AG04449 (cell line): ENCODE measurements at regions not wholly inside any gene's neighbourhood (a gene's known extent, or its start where the extent isn't known, plus 50 kb on each side); places are given as distances from the start of the nearest gene placed in this dataset.

Experiments used
- CTCF ChIA-PET: fragments of 350-600 bp; formaldehyde crosslinking; extraction: SDS; loops from one replicate; lab custom pipeline; 2021; ENCODE audit warnings: antibody characterized with exemption; lab: Yijun Ruan, JAX
- POLR2A ChIA-PET: fragments of 400-600, 350-600 bp; formaldehyde crosslinking; extraction: SDS; loops from one replicate; lab custom pipeline; 2020; ENCODE audit warnings: antibody characterized with exemption, inconsistent platforms; lab: Yijun Ruan, JAX
- DNase-seq: peaks from one replicate; pipeline ENCODE4 v3.0.0-alpha.2; 2010; ENCODE audit warnings: low read depth, low spot score
- H3K4me3 ChIP-seq: 2 replicates; pipeline ENCODE4 v1.5.1; 2011; ENCODE audit warnings: low read depth, mild to moderate bottlenecking, control low read depth, low read length
- TF ChIP-seq, protein P1 (sequence below): IDR thresholded peaks from one replicate; pipeline ENCODE4 v1.5.1; 2011; ENCODE audit warnings: mild to moderate bottlenecking, moderate library complexity, low read length, control low read depth, inconsistent platforms; ENCODE audit not compliant: insufficient read depth; ENCODE audit errors: missing control alignments

DNA sequence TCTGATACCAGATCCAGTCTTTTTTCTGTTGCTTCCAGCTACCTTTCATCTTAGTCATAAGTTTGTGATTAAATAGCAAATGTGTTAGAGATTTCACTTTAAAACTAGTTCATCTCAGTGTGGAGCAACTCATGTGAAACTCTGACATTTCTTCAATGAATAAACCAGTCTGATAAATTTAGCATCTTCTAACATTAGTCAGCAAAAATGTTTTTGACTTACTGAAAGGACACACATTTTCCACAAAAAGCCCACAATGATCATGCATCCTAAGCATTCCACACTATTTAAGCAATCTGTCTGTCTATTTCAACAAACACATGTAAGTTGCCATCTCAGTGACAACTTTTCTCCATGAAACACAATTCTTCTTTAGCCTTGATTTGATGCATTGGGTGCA is 222.2 kb upstream of the SLC35B3 start:
- POLR2A ChIA-PET = no interaction called here
- CTCF ChIA-PET = no interaction called here
- TF ChIP-seq, protein P1, sequence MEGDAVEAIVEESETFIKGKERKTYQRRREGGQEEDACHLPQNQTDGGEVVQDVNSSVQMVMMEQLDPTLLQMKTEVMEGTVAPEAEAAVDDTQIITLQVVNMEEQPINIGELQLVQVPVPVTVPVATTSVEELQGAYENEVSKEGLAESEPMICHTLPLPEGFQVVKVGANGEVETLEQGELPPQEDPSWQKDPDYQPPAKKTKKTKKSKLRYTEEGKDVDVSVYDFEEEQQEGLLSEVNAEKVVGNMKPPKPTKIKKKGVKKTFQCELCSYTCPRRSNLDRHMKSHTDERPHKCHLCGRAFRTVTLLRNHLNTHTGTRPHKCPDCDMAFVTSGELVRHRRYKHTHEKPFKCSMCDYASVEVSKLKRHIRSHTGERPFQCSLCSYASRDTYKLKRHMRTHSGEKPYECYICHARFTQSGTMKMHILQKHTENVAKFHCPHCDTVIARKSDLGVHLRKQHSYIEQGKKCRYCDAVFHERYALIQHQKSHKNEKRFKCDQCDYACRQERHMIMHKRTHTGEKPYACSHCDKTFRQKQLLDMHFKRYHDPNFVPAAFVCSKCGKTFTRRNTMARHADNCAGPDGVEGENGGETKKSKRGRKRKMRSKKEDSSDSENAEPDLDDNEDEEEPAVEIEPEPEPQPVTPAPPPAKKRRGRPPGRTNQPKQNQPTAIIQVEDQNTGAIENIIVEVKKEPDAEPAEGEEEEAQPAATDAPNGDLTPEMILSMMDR = no peak

DNA sequence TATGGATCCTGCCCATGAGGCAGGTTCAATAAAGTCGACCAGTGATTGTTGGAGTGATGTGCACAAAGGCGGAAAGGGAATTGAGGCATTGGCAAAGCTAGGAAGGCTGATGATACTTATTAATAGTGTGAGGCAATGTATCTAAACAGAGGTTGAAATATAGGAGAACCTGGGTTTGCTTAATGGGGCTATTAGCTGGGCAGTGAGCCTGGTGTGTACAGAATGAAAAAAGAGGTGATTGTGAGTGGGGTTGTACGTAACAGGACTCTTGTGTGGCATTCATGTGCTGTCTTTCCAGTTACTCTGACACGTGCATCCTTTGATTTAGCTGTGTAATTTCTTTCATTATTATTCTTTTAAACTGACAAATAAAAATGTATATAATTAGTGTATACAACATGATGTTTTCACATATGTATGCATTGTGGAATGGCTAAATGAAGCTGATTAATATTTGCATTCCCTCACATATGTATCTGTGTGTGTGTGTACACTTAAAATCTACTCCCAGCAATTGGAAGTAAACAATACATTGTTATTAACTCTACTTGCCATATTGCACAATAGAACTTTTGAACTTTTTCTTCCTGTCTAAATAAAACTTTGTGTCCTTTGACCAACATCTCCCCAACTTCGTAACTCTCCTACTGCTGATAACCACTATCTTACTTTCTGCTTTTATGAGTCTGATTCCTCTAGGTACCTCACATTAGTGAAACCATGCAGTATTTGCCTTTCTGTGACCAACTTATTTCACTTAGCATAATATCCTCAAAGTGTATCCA is 220.5 kb upstream of the SLC35B3 start:
- ChIA-PET CTCF (no interaction called here), POLR2A (no interaction called here)
- no peak overlapping the region for H3K4me3 ChIP-seq
- DNase-seq = no peak
- TF ChIP-seq, protein P1 = no peak

More for the DNA sequence above, 222.2 kb upstream of the SLC35B3 start:
- no peak overlapping the region for H3K4me3 ChIP-seq
- DNase-seq = no peak

DNA sequence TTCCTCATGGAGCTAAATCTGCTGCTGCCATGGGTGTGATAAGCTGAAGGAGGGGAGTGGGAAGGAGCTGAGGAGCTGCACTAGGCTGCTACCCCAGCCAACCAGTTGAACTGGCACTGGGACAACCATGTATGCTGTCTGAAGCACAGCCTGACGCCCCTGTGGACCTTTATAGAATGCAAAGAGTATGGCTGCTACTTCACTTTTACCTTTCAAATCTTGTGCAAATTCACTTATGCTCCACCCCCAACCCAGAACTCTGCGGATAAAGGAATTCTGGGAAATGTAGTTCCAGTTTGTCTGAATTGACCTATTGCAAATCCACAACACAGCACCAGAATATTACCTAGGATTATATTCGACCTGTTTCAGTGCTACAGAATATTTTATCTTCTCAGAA is 217.4 kb upstream of the SLC35B3 start:
- H3K4me3 ChIP-seq = no peak overlapping the region
- ChIA-PET CTCF (no interaction called here), POLR2A (no interaction called here)
- TF ChIP-seq, protein P1 = no peak
- DNase-seq = no peak

DNA sequence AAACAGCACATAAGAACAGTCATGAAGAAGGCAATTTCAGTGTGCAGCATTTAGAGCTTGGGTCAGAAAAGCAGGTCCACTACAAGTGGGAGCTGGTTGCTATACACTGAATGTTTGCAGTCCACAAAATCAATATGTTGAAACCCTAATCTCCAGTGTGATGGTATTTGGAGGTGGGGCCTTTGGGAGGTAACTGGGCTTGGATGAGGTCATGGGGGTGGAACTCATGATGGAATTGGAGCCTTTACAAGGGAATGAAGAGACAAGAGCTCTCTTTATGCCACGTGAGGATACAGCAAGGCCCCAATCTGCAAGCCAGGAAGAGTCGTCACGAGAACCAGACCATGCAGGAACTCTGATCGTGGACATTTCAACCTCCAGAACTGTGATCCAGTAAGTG is 216.7 kb upstream of the SLC35B3 start:
- no peak for DNase-seq
- H3K4me3 ChIP-seq = no peak overlapping the region
- CTCF ChIA-PET = no interaction called here
- POLR2A ChIA-PET = no interaction called here
- TF ChIP-seq, protein P1 = no peak

DNA sequence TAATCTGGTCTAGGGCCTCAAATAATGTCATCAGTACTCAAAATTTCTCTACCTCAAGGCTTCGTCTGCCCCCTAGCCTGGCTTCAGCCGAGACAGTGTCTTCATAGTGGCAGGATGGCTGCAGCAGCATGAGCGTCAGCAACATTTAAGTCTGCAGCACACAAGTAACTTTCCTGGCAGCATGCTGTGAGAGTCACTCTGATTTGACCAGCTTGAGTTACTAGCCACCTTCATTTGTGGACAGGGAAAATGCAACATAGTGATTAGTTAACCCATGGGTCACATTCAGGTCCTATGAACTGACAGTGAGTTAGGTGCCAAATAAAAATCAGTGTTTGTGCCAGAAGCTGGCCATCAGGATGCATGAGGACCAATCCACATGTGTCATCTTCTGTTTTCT is 209.9 kb upstream of the SLC35B3 start:
- no peak for DNase-seq
- no peak overlapping the region for H3K4me3 ChIP-seq
- ChIA-PET CTCF (no interaction called here), POLR2A (no interaction called here)
- TF ChIP-seq, protein P1 = no peak

DNA sequence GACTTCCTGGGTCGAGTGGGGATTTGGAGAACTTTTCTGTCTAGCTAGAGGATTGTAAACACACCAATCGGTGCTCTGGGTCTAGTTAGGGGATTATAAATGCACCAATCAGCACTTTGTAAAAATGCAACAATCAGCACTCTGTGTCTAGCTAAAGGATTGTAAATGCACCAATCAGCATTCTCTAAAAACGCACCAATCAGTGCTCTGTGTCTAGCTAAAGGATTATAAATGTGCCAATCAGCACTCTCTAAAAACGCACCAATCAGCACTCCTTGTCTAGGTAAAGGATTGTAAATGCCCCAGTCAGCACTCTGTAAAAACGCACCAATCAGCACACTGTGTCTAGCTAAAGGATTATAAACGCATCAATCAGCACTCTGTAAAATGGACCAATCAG is 209.0 kb upstream of the SLC35B3 start:
- DNase-seq = no peak
- POLR2A ChIA-PET = no interaction called here
- TF ChIP-seq, protein P1 = no peak
- no peak overlapping the region for H3K4me3 ChIP-seq
- CTCF ChIA-PET = no interaction called here
